Thoracic aorta (tissue), 2 donors: ENCODE measurements at regions not wholly inside any gene's neighbourhood (a gene's known extent, or its start where the extent isn't known, plus 50 kb on each side); places are given as distances from the start of the nearest gene placed in this dataset.
"Not testable (repeated sequence)": the region's sequence is repeated elsewhere in the genome, so short reads cannot be mapped to it uniquely, and the experiment has no call there.

ENCODE experiments used
- ATAC-seq: fragments of 150-250 bp; one replicate; pipeline ENCODE4 v1.8.0; 2017; ENCODE audit warnings: low read depth; ENCODE audit not compliant: insufficient number of reproducible peaks, low FRiP score
- DNase-seq: peaks from one replicate; pipeline ENCODE4 v3.0.0-alpha.2; 2020; ENCODE audit warnings: low spot score
- H3K27ac ChIP-seq, 2 donors: fragments of 200-600 bp; sonication (generic); 1 replicate in 1 of 2; 2 replicates in 1 of 2; pipeline ENCODE4 v1.5.1; 2016; ENCODE audit warnings: mild to moderate bottlenecking in 2 of 2, moderate library complexity in 2 of 2
- H3K27me3 ChIP-seq: fragments of 200-600 bp; sonication (generic); replicated peaks from 2 replicates; pipeline ENCODE4 v1.6.0; 2016; ENCODE audit warnings: mild to moderate bottlenecking; ENCODE audit not compliant: insufficient read depth
- H3K36me3 ChIP-seq: fragments of 200-600 bp; sonication (generic); one replicate; pipeline ENCODE4 v1.5.1; 2016
- H3K4me1 ChIP-seq, 2 donors: fragments of 200-600 bp; sonication (generic); 1 replicate in 1 of 2; 2 replicates in 1 of 2; pipeline versions ENCODE4 v1.5.1 to v1.6.0; 2016; ENCODE audit warnings: low read depth in 2 of 2, mild to moderate bottlenecking in 1 of 2; ENCODE audit not compliant: control insufficient read depth in 1 of 2
- H3K4me3 ChIP-seq: fragments of 200-600 bp; sonication (generic); 2 replicates; pipeline ENCODE4 v1.5.1; 2016; ENCODE audit warnings: mild to moderate bottlenecking
- H3K9me3 ChIP-seq: fragments of 200-600 bp; sonication (generic); 2 replicates; pipeline ENCODE4 v1.5.1; 2016
- CTCF ChIP-seq: fragments of 200-600 bp; sonication (generic); IDR thresholded peaks from one replicate; pipeline ENCODE4 v1.5.1; 2019; ENCODE audit warnings: antibody characterized with exemption

- H3K27me3 ChIP-seq, result no peaks in the 10 kb centered on the region
- H3K4me3 ChIP-seq, result no peak overlapping the region
- DNase-seq (no peak), ATAC-seq (no peak)
- H3K9me3 ChIP-seq, result no peaks in the 10 kb centered on the region
- no peaks in the 10 kb centered on the region for H3K36me3 ChIP-seq
- no peak for TF ChIP-seq CTCF
- H3K4me1 ChIP-seq, result peaks cover 0 to 6% of the 10 kb centered on the region in 2 donors
- H3K27ac ChIP-seq, result no peak overlapping the region
Observed at GRCh38 chr7:55309040-55309991, 55.8 kb upstream of the LANCL2 start.

GRCh38 chr7:55310287-55311025 is 54.7 kb upstream of the LANCL2 start:
- no peaks in the 10 kb centered on the region for H3K9me3 ChIP-seq
- H3K27me3 ChIP-seq, result no peaks in the 10 kb centered on the region
- no peak for TF ChIP-seq CTCF
- no peaks in the 10 kb centered on the region for H3K36me3 ChIP-seq
- ATAC-seq, result no peak
- peaks cover 0 to 6% of the 10 kb centered on the region in 2 donors for H3K4me1 ChIP-seq
- no peak overlapping the region for H3K27ac ChIP-seq
- H3K4me3 ChIP-seq, result no peak overlapping the region
- no peak for DNase-seq

GRCh38 chr7:55311892-55312291 is 53.2 kb upstream of the LANCL2 start:
- not testable (repeated sequence) for DNase-seq, H3K4me1 ChIP-seq, H3K4me3 ChIP-seq, H3K27ac ChIP-seq, H3K36me3 ChIP-seq, ATAC-seq, H3K9me3 ChIP-seq, H3K27me3 ChIP-seq

- not testable (repeated sequence) for H3K4me3 ChIP-seq, H3K27me3 ChIP-seq, ATAC-seq, H3K4me1 ChIP-seq, H3K27ac ChIP-seq, H3K36me3 ChIP-seq, H3K9me3 ChIP-seq, DNase-seq
Observed at GRCh38 chr7:55313671-55314070, 51.5 kb upstream of the LANCL2 start.

GRCh38 chr7:55314967-55315366 is 50.2 kb upstream of the LANCL2 start:
- Histone ChIP-seq H3K27ac (no peak overlapping the region), H3K27me3 (no peaks in the 10 kb centered on the region), H3K4me3 (no peak overlapping the region), H3K36me3 (no peaks in the 10 kb centered on the region), H3K4me1 (no peaks in the 10 kb centered on the region), H3K9me3 (no peaks in the 10 kb centered on the region)
- no peak for TF ChIP-seq CTCF
- DNase-seq (no peak), ATAC-seq (no peak)
